ENCODE measurements at regions not wholly inside any gene's neighbourhood (a gene's known extent, or its start where the extent isn't known, plus 50 kb on each side); places are given as distances from the start of the nearest gene placed in this dataset.

DNA sequence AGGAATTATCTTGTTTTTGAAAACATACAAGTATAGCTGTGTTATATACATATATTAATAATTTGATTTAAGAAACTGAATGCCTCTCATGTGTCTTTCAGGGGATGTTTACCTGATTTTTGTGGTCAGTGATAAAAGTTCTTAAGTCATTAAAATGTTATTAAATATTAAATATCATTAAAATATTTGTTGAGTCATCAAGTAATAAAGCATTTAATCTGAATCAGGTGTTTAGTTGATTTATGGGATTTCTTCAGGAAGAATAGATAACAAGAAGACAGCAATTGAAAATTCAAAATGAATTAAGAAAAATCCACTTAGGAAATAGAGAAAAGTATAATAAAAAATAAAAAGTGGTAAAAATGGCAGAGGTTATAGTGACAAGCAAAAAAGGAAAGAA lies 361.9 kb upstream of the EYS start:
- no peak for TF ChIP-seq POLR2A (IDR thresholded peaks at IDR 0.05)
- TF ChIP-seq, protein P1, sequence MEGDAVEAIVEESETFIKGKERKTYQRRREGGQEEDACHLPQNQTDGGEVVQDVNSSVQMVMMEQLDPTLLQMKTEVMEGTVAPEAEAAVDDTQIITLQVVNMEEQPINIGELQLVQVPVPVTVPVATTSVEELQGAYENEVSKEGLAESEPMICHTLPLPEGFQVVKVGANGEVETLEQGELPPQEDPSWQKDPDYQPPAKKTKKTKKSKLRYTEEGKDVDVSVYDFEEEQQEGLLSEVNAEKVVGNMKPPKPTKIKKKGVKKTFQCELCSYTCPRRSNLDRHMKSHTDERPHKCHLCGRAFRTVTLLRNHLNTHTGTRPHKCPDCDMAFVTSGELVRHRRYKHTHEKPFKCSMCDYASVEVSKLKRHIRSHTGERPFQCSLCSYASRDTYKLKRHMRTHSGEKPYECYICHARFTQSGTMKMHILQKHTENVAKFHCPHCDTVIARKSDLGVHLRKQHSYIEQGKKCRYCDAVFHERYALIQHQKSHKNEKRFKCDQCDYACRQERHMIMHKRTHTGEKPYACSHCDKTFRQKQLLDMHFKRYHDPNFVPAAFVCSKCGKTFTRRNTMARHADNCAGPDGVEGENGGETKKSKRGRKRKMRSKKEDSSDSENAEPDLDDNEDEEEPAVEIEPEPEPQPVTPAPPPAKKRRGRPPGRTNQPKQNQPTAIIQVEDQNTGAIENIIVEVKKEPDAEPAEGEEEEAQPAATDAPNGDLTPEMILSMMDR (IDR thresholded peaks at IDR 0.05): no peak
